HCT116 (cell line): ENCODE measurements at regions not wholly inside any gene's neighbourhood (a gene's known extent, or its start where the extent isn't known, plus 50 kb on each side); places are given as distances from the start of the nearest gene placed in this dataset.

Experiments used
- ATAC-seq: fragments of 200-7000 bp; cut with Tn5 transposase; 2 replicates; pipeline ENCODE4 v1.9.1; 2020; ENCODE audit warnings: mild to moderate bottlenecking, moderate library complexity
- BruUV-seq: library from RNA; stranded (reverse); fragments of 400-500 nt; replicated peaks from 2 replicates; lab custom pipeline; 2021; lab: Mats Ljungman, UMichigan
- CTCF ChIA-PET: fragments of 300-600 bp; sonication (Branson Sonifier 250); formaldehyde crosslinking; loops from one replicate; lab custom pipeline; 2021; ENCODE audit warnings: antibody characterized with exemption; lab: Charles Lee
- POLR2A ChIA-PET: fragments of 300-600, 350-600 bp; sonication (Branson Sonifier 250); formaldehyde crosslinking; loops from one replicate; lab custom pipeline; 2021; ENCODE audit warnings: antibody characterized with exemption; lab: Charles Lee
- RAD21 ChIA-PET, 2 experiments: fragments of 300-600 bp; sonication (Branson Sonifier 250); formaldehyde crosslinking; loops; one replicate each; lab custom pipeline; 2023; ENCODE audit warnings: low total read pairs in 2 of 2; ENCODE audit not compliant: uncharacterized antibody in 2 of 2, unreplicated experiment in 2 of 2, low non-redundant PET in 1 of 2; lab: Charles Lee
- DNase-seq: peaks from one replicate; pipeline ENCODE4 v3.0.0-alpha.2; 2010; ENCODE audit warnings: low read depth, low spot score
- H2AFZ ChIP-seq: fragments of 200-600 bp; shearing (Covaris generic), sonication (generic); 2 replicates; pipeline ENCODE4 v1.6.1; 2017; ENCODE audit warnings: low read depth, mixed run types, mixed read lengths, antibody characterized with exemption, low read length; ENCODE audit not compliant: poor library complexity, severe bottlenecking
- H3K27ac ChIP-seq: 2 replicates; pipeline ENCODE4 v1.5.1; 2012; ENCODE audit warnings: low read depth, low read length
- H3K27me3 ChIP-seq: fragments of 200-600 bp; sonication (generic); 2 replicates; pipeline ENCODE4 v1.6.1; 2016; ENCODE audit warnings: mixed run types, low read length, mixed read lengths; ENCODE audit not compliant: insufficient read depth
- H3K36me3 ChIP-seq, 2 experiments: fragments of 200-500 bp in 1 of 2; fragments of 200-600 bp in 1 of 2; sonication (Bioruptor generic) in 1 of 2; sonication (generic) in 1 of 2; 2 replicates each; pipeline versions ENCODE4 v1.5.1 to v1.6.1; 2014 to 2016; ENCODE audit warnings: low read length in 2 of 2, inconsistent platforms in 1 of 2, mixed read lengths in 1 of 2, mixed run types in 1 of 2; ENCODE audit not compliant: insufficient read depth in 2 of 2, control insufficient read depth in 1 of 2
- H3K4me1 ChIP-seq, 2 experiments: fragments of 200-600 bp in 1 of 2; sonication (generic) in 1 of 2; 2 replicates each; pipeline versions ENCODE4 v1.5.1 to v1.6.1; 2012 to 2017; ENCODE audit warnings: low read length in 2 of 2, inconsistent platforms in 1 of 2, mild to moderate bottlenecking in 1 of 2, mixed read lengths in 1 of 2, mixed run types in 1 of 2, moderate library complexity in 1 of 2; ENCODE audit not compliant: insufficient read depth in 2 of 2, control insufficient read depth in 1 of 2
- H3K4me2 ChIP-seq: fragments of 200-600 bp; sonication (generic); 2 replicates; pipeline ENCODE4 v1.6.1; 2017; ENCODE audit warnings: mixed run types, low read length, mixed read lengths
- H3K4me3 ChIP-seq, 2 experiments: fragments of 200-600 bp in 1 of 2; sonication (generic) in 1 of 2; replicated peaks in 1 of 2; 2 replicates each; pipeline ENCODE4 v1.5.1; 2011 to 2016; ENCODE audit warnings: low read length in 2 of 2, control low read depth in 1 of 2, low read depth in 1 of 2, mild to moderate bottlenecking in 1 of 2, mixed read lengths in 1 of 2, mixed run types in 1 of 2
- H3K79me2 ChIP-seq: fragments of 200-600 bp; sonication (generic); 2 replicates; pipeline ENCODE4 v1.6.1; 2017; ENCODE audit warnings: mild to moderate bottlenecking, mixed run types, low read length, moderate library complexity, mixed read lengths; ENCODE audit not compliant: insufficient read depth
- H3K9ac ChIP-seq: fragments of 200-600 bp; sonication (generic); 2 replicates; pipeline ENCODE4 v1.6.1; 2016; ENCODE audit warnings: low read length, mixed read lengths
- H3K9me2 ChIP-seq: fragments of 200-600 bp; sonication (generic), shearing (Covaris generic); 2 replicates; pipeline ENCODE4 v1.6.1; 2017; ENCODE audit warnings: mixed run types, mild to moderate bottlenecking, moderate library complexity; ENCODE audit not compliant: insufficient read depth
- H3K9me3 ChIP-seq, 2 experiments: fragments of 200-500 bp in 1 of 2; fragments of 200-600 bp in 1 of 2; sonication (Bioruptor generic) in 1 of 2; sonication (generic) in 1 of 2; 2 replicates each; pipeline ENCODE4 v1.6.1; 2014 to 2017; ENCODE audit warnings: low read length in 2 of 2, mixed read lengths in 2 of 2, inconsistent platforms in 1 of 2, low read depth in 1 of 2, mild to moderate bottlenecking in 1 of 2, mixed run types in 1 of 2, moderate library complexity in 1 of 2; ENCODE audit not compliant: control insufficient read depth in 1 of 2, insufficient read depth in 1 of 2
- H4K20me1 ChIP-seq: fragments of 200-600 bp; sonication (generic), shearing (Covaris generic); 2 replicates; pipeline ENCODE4 v1.6.1; 2017; ENCODE audit warnings: mixed run types, mild to moderate bottlenecking, moderate library complexity; ENCODE audit not compliant: insufficient read depth
- ATF3 ChIP-seq: IDR thresholded peaks from 2 replicates; pipeline ENCODE4 v1.6.1; 2012
- CEBPB ChIP-seq: IDR thresholded peaks from 2 replicates; pipeline ENCODE4 v1.6.1; 2012; ENCODE audit warnings: low read depth
- ELF1 ChIP-seq: IDR thresholded peaks from 2 replicates; pipeline ENCODE4 v1.6.1; 2012; ENCODE audit warnings: low read depth, borderline replicate concordance
- FOSL1 ChIP-seq: IDR thresholded peaks from 2 replicates; pipeline ENCODE4 v1.6.1; 2012; ENCODE audit warnings: low read depth
- MAX ChIP-seq: IDR thresholded peaks from 2 replicates; pipeline ENCODE4 v1.6.1; 2012
- POLR2A ChIP-seq: IDR thresholded peaks from 2 replicates; pipeline ENCODE4 v1.7.0; 2011; ENCODE audit warnings: borderline replicate concordance; ENCODE audit not compliant: insufficient read depth, insufficient read length; ENCODE audit errors: extremely low read depth
- SIN3A ChIP-seq: IDR thresholded peaks from 2 replicates; pipeline ENCODE4 v1.6.1; 2012; ENCODE audit warnings: low read depth
- SRF ChIP-seq: IDR thresholded peaks from 2 replicates; pipeline ENCODE4 v1.6.1; 2012; ENCODE audit warnings: low read depth
- ZFX ChIP-seq: fragments of 450-650 bp; IDR thresholded peaks from 2 replicates; pipeline ENCODE4 v1.6.1; 2017
- ZNF274 ChIP-seq: fragments of 200-500 bp; sonication (Bioruptor generic); IDR thresholded peaks from 2 replicates; pipeline ENCODE4 v1.6.1; 2014; ENCODE audit warnings: mild to moderate bottlenecking, low read depth, low read length, inconsistent platforms
- intact Hi-C: fragments of 100-400 bp; cut with micrococcal nuclease; formaldehyde crosslinking; loops from 2 replicates; pipeline ENCODE4 v1.10.0; 2022

- TF ChIP-seq SIN3A (no peak), CEBPB (no peak), ELF1 (no peak), FOSL1 (no peak), SRF (no peak)
Observed at GRCh38 chr4:14221176-14221575, 593.7 kb upstream of the BOD1L1 start (continued).

GRCh38 chr4:14222377-14223029 lies 595.0 kb upstream of the BOD1L1 start:
- intact Hi-C loops = no loop called here

GRCh38 chr4:14223461-14223860 lies 595.9 kb upstream of the BOD1L1 start:
- RAD21 ChIA-PET = no interaction called here
- Histone ChIP-seq H3K4me2 (no peak overlapping the region), H3K36me3 (no peaks in the 10 kb centered on the region), H3K4me1 (no peaks in the 10 kb centered on the region), H3K4me3 (no peak overlapping the region), H3K79me2 (no peaks in the 10 kb centered on the region), H3K27ac (no peak overlapping the region), H4K20me1 (no peaks in the 10 kb centered on the region), H3K9ac (no peak overlapping the region), H3K9me3 (peaks cover 0 to 5% of the 10 kb centered on the region in 2 experiments; a peak in 2 of 4 replicates), H3K9me2 (no peaks in the 10 kb centered on the region), H2AFZ (no peak overlapping the region), H3K27me3 (no peaks in the 10 kb centered on the region)
- no TSS peak for BruUV-seq
- POLR2A ChIA-PET = no interaction called here
- no peak for ATAC-seq
- CTCF ChIA-PET = no interaction called here
- DNase-seq = no peak
- intact Hi-C loops = no loop called here
- TF ChIP-seq SRF (no peak), ATF3 (no peak), ZNF274 (no peak), POLR2A (no peak), ZFX (no peak)

More at GRCh38 chr4:14222377-14223029, 595.0 kb upstream of the BOD1L1 start:
- no peak for DNase-seq
- no peaks in the 10 kb centered on the region for H3K36me3 ChIP-seq
- no peak for TF ChIP-seq MAX
- TF ChIP-seq, all 23 proteins: peak for 0
- no peak for ATAC-seq
- Histone ChIP-seq H3K4me1 (no peaks in the 10 kb centered on the region), H4K20me1 (no peaks in the 10 kb centered on the region), H3K9me3 (peaks cover 0 to 5% of the 10 kb centered on the region in 2 experiments; a peak in 2 of 4 replicates), H3K4me2 (no peak overlapping the region), H3K27me3 (no peaks in the 10 kb centered on the region), H3K9me2 (no peaks in the 10 kb centered on the region), H3K27ac (no peak overlapping the region), H2AFZ (no peak overlapping the region), H3K4me3 (no peak overlapping the region), H3K79me2 (no peaks in the 10 kb centered on the region), H3K9ac (no peak overlapping the region)
- no TSS peak for BruUV-seq
- RAD21 ChIA-PET = no interaction called here
- POLR2A ChIA-PET = no interaction called here
- CTCF ChIA-PET = no interaction called here
